ENCODE measurements at regions not wholly inside any gene's neighbourhood (a gene's known extent, or its start where the extent isn't known, plus 50 kb on each side); places are given as distances from the start of the nearest gene placed in this dataset.

DNA sequence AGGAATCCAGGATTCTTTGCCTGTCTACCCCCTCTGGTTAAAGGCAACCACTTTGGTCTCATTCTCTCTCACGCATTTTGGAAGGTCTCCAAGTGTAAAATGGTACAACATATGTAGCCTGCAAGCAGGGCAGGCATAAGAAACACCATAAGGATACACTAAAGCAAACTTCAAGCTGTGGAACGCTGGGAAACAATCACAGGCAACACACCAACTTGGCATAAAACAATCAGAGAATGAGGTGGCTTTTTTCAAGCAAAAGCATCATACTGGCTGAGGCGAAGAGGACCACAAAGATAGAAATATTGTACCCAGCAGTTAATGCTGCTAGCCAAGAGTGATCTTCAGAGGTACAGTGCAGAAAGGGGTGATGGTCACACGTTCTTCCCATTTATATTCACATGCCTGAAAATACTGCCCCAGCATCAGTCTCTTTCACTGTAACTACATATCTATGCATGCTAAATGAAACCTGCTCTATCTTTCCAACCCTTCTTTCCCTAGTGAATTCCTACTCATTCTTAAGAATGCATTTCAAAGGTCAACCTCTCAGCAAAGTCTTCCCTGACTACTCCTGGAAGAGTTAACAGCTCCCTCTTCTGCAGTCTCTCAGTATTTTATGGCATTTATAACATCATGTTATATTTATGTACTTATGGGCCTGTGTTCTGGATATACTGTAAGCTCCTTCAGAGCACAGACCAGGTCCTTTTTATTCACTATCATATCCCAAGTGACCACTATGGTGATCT is 71.9 kb upstream of the GALNT5 start:
- H3K9ac ChIP-seq (ENCODE audit: low read length): no peak overlapping the region
- H2AFZ ChIP-seq (ENCODE audit: low read depth, low read length, severe bottlenecking): no peak overlapping the region

DNA sequence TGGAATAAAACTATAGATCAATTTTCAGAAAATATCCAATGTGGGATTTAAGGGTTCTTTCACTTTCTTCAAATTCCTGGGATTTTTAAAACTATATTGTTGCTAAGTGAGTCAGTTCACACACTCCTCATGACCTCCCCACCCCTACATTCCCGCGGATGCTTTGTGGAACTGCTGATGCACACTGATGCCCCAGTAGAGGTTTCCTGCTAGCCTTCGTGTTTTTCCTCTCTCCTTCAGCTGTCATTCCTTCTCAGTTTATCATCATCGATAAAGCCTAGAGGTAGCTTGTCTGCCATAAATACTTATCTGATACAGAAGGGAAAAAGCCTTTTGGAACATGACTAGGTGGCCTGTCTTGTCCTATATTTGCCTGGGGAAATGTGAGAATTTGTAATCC is 67.4 kb upstream of the GALNT5 start:
- Histone ChIP-seq H4K20me1 (ENCODE audit: low read depth, low read length) (no peaks in the 10 kb centered on the region), H3K9me3 (ENCODE audit: insufficient read depth, low read length) (no peaks in the 10 kb centered on the region), H3K79me2 (ENCODE audit: insufficient read depth, low read length) (no peaks in the 10 kb centered on the region), H3K27ac (ENCODE audit: low read depth, low read length) (no peak overlapping the region), H3K4me2 (ENCODE audit: low read depth, low read length, poor library complexity, severe bottlenecking) (no peak overlapping the region), H3K9me2 (replicated peaks; ENCODE audit: insufficient read depth, low read length) (no peaks in the 10 kb centered on the region), H3K9ac (ENCODE audit: low read length) (no peak overlapping the region), H3K4me3 (ENCODE audit: insufficient read depth, low read length, poor library complexity, severe bottlenecking) (no peak overlapping the region), H3F3A (ENCODE audit: insufficient read depth) (no peaks in the 10 kb centered on the region), H2AFZ (ENCODE audit: low read depth, low read length, severe bottlenecking) (no peak overlapping the region), H3K27me3 (ENCODE audit: low read length) (no peaks in the 10 kb centered on the region), H3K36me3 (ENCODE audit: low read length) (no peaks in the 10 kb centered on the region)
- TF ChIP-seq, protein P1, sequence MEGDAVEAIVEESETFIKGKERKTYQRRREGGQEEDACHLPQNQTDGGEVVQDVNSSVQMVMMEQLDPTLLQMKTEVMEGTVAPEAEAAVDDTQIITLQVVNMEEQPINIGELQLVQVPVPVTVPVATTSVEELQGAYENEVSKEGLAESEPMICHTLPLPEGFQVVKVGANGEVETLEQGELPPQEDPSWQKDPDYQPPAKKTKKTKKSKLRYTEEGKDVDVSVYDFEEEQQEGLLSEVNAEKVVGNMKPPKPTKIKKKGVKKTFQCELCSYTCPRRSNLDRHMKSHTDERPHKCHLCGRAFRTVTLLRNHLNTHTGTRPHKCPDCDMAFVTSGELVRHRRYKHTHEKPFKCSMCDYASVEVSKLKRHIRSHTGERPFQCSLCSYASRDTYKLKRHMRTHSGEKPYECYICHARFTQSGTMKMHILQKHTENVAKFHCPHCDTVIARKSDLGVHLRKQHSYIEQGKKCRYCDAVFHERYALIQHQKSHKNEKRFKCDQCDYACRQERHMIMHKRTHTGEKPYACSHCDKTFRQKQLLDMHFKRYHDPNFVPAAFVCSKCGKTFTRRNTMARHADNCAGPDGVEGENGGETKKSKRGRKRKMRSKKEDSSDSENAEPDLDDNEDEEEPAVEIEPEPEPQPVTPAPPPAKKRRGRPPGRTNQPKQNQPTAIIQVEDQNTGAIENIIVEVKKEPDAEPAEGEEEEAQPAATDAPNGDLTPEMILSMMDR (IDR thresholded peaks at IDR 0.05; ENCODE audit: insufficient read depth, low read length, poor library complexity, severe bottlenecking): no peak
- no peak for TF ChIP-seq EZH2phosphoT487 (conservative IDR thresholded peaks at IDR 0.05; ENCODE audit: low read length)

More for the DNA sequence above, 71.9 kb upstream of the GALNT5 start:
- Histone ChIP-seq H4K20me1 (ENCODE audit: low read depth, low read length) (no peaks in the 10 kb centered on the region), H3K4me3 (ENCODE audit: insufficient read depth, low read length, poor library complexity, severe bottlenecking) (no peak overlapping the region), H3K79me2 (ENCODE audit: insufficient read depth, low read length) (no peaks in the 10 kb centered on the region), H3F3A (ENCODE audit: insufficient read depth) (no peaks in the 10 kb centered on the region), H3K9me3 (ENCODE audit: insufficient read depth, low read length) (no peaks in the 10 kb centered on the region), H3K4me2 (ENCODE audit: low read depth, low read length, poor library complexity, severe bottlenecking) (no peak overlapping the region), H3K9me2 (replicated peaks; ENCODE audit: insufficient read depth, low read length) (no peaks in the 10 kb centered on the region), H3K27ac (ENCODE audit: low read depth, low read length) (no peak overlapping the region), H3K36me3 (ENCODE audit: low read length) (no peaks in the 10 kb centered on the region), H3K27me3 (ENCODE audit: low read length) (no peaks in the 10 kb centered on the region)
- no peak for TF ChIP-seq EZH2phosphoT487 (conservative IDR thresholded peaks at IDR 0.05; ENCODE audit: low read length)
- TF ChIP-seq, protein P1 (IDR thresholded peaks at IDR 0.05; ENCODE audit: insufficient read depth, low read length, poor library complexity, severe bottlenecking): no peak

DNA sequence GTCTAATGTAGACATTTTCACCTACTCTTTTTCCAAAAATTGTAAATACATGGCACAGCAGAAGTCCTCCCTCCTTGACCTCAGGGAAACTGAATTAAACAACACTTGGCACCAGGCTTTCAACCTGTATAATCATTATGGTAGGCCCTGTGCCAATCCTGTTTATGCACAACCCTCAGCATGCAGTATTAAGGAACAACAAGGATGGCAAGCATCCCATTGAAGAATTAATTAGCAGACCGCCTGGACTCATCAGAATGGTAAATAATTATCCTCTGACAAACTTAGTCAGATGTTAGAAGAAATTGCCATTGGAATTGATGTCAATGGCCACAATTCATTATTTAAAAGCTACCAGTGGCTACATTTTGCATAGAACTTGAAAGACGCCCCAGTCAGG is 66.3 kb upstream of the GALNT5 start:
- Histone ChIP-seq H3K9me3 (ENCODE audit: insufficient read depth, low read length) (no peaks in the 10 kb centered on the region), H3K79me2 (ENCODE audit: insufficient read depth, low read length) (no peaks in the 10 kb centered on the region), H3K4me3 (ENCODE audit: insufficient read depth, low read length, poor library complexity, severe bottlenecking) (no peak overlapping the region), H2AFZ (ENCODE audit: low read depth, low read length, severe bottlenecking) (no peak overlapping the region), H3K9me2 (replicated peaks; ENCODE audit: insufficient read depth, low read length) (no peaks in the 10 kb centered on the region), H3K36me3 (ENCODE audit: low read length) (no peaks in the 10 kb centered on the region), H4K20me1 (ENCODE audit: low read depth, low read length) (no peaks in the 10 kb centered on the region), H3K27me3 (ENCODE audit: low read length) (no peaks in the 10 kb centered on the region), H3F3A (ENCODE audit: insufficient read depth) (no peaks in the 10 kb centered on the region), H3K27ac (ENCODE audit: low read depth, low read length) (no peak overlapping the region), H3K9ac (ENCODE audit: low read length) (no peak overlapping the region), H3K4me2 (ENCODE audit: low read depth, low read length, poor library complexity, severe bottlenecking) (no peak overlapping the region)
- TF ChIP-seq EZH2phosphoT487 (conservative IDR thresholded peaks at IDR 0.05; ENCODE audit: low read length): no peak

Data from SU-DHL-6 (cell line).